Esophagus mucosa (tissue), 1 donor: ENCODE measurements at regions not wholly inside any gene's neighbourhood (a gene's known extent, or its start where the extent isn't known, plus 50 kb on each side); places are given as distances from the start of the nearest gene placed in this dataset.

Source experiments
- ATAC-seq: fragments of 200-7000 bp; cut with Tn5 transposase; one replicate; pipeline ENCODE4 v1.9.1; 2020
- donor health status: DM: yes; HTN: yes; CAD: no.

DNA sequence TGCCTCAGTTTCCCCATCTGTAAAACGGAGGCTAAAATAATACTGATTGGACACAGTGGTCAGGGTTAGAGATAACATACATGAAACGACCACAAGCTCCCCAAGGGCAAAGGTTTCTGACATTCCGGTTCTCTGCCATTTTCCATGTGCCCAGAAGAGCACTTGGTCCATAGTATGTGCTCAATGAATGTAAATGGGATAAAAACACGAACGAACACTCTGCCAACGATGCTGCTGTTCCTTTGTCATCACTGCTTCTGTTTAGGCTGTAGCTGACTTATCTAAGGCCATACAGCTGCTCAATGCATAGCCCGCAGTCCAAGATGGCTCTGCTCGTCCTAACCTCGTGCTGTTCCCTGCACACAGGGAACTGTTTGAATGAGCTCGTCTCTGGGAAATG is 102.0 kb downstream of the RMI2 start:
- ATAC-seq: no peak

DNA sequence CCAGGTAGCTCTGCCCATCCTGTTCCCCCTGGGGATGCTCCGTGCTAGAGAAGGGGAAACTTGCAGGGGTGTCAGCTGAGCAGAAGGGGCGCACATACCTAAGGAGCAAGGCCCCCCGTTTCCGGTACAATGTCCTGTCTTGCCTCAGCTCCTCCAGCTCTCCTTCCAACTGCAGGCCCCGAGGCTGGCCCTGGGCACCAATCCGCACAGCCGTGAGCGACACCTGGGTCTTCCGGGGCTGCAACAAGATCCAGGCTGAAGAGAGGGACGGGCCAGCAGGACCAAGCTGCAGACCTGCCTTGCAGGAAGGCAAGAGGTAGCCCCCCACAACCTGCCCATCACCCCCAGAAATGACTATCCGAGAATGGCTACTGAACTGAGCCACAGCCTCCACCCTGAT is 102.6 kb downstream of the RMI2 start:
- ATAC-seq: no peak

DNA sequence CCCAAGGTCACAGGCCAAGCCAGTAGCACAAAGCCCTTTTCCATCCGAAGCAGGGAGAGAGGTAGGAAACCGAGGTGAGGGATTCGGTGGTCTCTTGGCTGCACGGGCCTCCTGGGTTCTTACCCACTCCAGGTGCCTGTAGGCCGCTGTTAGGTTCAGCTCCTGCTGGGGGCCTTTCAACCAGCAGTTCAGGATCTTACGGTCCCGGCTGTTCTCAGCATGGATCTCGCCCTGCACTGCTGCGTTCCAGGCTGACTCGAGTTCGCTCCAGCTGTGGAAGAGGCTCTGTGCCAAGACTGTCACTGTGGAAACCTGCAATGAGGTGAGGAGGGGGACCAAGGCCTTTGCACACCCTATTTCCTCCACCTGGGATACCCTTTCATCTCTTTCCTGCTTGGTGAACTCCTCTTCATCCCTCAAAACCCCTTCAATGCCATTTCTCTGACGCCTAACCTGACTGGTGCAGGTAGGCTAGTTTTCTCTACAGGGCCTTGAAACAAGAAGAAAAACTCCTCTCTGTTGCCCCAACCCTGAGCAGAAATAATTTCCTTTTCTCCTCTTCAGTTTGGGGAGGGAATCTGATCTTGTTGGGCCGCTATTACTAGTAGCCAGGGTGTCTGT is 103.6 kb downstream of the RMI2 start:
- ATAC-seq: no peak

DNA sequence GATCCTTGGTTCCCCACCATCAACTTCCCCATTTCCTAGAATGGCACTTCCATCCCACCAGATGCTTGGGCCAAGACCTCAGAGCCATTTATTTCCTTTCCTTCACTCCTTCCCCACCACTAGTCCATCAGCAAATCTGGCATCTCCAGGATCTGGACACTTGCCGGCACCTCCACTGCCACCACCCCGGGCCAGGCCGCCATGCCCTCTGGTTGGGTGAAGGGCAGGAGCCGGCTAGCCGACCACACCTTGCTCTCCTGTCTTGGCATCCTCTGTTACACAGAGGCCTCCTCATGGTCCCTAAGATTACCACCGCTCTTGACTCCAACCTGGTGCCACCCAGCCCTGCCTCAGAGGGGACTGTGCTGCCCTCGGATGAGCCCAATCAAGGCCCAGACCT is 104.5 kb downstream of the RMI2 start:
- peak; percentile 17 for ATAC-seq

DNA sequence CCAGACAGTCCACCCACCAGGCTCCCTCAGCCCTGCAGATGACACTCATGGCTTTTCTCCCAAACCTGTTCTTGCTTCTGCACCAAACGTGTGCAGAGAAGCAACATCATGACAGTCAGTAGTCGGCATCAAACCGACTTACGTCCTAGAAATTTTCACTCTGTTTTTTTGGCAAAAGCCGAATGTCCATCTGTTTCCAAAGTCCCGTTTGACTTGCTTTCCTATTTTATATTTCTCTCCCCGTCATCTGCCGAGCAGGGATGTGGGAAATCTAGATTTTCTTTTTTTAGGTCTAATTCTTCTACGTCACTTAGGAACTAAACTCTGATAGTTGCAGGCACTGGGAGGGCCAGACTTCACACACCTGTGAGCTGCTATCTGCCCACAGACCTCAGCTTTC is 104.9 kb downstream of the RMI2 start:
- ATAC-seq: no peak

DNA sequence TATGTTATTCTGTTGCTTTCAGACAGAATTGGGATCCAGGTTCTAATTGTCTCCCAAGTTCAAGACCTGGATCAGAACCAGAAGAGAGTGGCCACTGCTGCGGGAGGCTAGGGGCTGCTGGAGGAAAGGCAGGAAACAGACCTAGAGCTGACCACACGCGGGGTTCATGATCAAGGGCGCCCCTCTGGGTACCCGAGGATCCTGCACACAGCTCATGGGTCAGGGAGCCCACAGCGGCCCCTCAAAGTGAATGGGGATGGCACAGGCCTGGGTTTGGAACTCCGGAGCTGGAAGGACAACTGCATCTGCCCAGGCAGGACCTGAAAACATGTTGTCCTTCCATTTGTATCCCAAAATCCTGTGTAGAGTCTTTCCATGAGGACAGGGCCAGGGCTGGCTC is 107.0 kb downstream of the RMI2 start:
- ATAC-seq: no peak

DNA sequence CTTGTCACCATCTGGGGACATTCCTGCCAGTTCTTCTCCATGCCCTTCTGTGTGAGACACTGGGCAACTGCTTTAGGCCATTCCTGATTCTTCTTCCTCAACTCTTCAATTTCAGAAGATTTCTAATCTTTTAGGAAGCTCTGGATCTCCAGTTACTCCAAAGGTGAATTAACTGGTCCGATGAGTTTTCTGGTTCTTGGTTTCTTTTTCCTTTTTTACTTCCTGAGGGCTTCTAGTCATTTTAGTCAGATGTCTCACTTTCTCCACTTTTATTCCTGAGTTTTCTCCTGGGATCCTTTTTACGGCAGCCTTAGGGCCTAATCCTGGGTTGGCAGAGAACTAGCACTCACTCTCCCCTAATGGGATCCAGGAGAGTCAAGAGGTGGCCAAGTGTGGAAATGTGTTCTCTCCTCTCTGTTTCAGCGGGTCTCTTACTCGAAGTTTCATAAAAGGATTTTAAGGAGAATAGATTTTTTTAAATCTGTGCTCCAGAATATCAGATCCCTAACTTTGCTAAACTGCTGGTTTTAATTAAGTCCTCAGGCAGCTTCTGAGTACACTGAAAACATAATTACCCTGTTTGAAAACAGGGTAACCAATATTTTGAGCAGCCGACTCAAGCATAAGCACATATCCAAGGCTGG is 107.6 kb downstream of the RMI2 start:
- ATAC-seq: no peak

DNA sequence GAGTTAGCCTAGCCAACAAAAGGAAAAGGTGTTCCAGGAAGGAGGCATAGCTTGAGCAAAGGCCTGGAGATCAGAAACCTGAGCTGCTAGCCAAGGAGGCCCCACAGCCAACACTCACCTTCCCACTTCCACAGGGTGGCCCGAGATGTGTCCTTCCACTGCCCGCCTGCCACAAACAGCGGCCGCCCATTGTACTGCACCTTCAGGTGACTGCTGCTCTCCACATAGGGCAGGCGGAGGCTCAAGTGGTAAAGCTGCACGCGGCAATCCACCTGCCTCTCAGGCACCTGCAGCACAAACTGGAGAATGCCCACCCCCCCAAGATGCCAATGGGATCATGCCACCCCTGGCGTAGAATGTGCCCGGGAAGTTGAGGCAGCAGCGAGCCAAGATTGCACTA is 111.5 kb downstream of the RMI2 start:
- no peak for ATAC-seq

DNA sequence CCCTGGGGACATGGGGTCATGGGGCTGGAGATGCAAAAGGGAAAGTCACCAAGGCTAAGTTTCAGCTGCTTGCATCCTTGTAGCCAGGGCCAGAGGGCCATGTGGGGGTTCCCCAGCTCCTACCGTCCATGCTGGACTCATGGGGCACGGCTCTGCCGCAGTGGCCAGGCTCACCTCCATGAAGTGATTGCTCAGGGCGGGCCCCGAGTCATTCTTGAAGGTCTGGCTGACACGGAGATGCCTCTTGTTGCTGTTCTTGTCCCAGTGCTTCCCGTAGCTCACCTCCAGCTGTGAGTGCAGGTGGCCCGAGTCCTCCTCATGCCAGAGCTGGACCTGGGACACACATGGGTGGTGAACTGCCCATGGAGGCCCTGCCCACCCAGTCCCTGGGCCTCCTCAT is 114.5 kb downstream of the RMI2 start:
- ATAC-seq: no peak

DNA sequence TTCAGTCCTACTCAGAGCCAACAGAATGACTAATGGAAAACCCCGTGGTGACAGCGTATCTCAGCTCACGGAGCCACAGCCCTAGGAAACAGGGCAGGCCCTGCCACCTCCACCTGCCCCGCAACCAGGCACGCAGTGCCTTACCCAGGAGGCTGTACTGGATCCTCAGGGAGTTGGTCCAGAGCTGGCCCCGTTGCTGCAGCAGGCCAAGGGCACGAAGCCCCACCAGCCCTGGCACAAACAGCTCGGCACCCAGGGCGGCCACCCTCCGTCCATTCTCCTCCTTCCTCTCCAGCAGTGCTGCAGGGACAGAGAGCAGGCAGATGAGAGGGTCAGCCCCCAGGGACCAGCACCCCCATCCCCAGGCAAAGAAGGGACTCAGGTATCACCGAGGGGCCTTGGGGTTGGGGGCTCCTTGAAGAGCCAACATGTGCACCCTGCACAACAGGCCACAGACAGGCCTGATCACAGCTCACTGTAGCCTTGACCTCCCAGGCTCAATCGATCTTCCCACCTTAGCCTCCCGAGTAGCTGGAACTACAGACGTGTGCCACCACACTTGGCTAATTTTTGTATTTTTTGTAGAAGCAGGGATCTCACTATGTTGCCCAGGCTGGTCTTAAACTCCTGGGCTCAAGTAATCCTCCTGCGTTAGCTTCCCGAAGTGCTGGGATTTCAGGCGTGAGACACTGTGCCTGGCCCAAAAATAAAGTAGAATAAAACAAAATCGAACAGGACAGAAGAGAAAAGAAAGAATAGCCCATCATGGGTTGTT is 115.7 kb downstream of the RMI2 start:
- no peak for ATAC-seq

DNA sequence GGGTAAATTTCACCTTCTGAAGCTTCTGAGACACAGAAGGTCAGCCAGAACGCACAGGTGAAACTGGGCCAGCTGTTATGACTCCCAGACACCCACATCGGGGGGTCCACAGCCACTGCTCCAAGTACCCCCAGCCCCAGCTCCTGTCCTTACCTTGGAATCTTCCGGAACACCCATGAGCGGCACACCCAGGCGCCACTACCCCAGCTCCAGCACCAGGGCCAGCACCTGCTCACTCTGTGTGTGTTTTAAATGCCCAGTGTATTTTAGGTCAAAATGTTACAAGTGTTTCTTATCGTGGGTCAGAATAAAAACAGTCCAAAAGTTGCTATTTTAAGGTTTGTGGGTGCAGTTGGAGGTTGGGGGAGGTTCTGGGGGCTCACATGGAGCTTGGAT is 116.3 kb downstream of the RMI2 start:
- ATAC-seq: no peak

DNA sequence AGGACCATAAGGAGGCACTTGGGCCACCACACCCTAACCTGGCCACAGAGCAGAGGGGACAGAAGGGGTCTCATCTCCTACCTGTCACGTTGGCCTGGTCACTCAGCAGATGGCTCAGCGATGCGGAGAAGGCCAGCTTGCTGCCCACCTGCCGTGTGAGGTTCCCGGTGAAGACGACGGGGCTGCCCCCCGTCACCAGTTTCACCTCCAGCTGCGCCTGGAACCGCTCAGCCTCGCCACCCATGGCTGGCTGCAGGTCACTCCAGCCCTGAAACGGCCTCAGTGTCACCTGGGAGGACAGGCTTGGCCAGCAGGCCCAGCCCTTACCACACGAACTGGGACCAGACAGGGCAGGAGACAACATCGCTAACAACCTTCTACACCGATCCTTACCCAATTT is 116.8 kb downstream of the RMI2 start:
- ATAC-seq: no peak

DNA sequence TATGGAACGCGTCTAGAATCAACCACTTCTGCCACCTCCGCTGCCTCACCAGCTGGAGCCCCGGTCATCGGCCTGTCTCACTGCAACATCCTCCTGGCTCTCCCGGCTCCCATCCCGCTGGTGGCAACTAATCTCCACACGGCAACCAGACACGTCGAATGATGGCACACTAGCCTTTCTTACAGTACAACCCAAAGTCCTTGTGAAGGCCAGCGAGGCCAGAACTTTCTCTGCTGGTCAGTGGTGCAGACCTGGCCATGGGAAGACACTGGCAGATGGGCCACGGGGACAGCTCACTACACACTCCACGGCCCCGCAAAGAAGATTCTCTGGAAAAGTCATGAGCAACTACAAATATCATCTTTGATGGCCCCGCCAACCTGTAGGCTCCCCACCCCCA is 117.6 kb downstream of the RMI2 start:
- no peak for ATAC-seq

DNA sequence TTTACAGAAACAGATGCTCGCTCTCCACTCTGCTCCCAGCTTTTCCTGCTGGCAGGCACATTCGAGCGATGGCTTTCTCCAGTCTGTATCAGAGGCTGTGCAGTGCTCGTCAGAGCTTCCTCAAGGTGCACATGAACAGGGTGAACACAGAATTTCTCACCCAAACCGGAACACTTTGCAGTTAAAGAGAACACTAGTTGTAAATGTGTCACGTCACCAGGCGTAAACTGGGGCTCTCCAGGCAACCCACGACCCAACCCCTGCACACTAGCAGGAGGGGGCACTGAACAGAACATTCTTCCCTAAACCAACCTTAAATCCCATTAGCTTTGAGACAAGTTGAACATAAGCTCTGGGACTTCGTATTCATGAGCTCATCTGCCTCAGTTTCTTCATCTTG is 119.0 kb downstream of the RMI2 start:
- ATAC-seq: no peak

DNA sequence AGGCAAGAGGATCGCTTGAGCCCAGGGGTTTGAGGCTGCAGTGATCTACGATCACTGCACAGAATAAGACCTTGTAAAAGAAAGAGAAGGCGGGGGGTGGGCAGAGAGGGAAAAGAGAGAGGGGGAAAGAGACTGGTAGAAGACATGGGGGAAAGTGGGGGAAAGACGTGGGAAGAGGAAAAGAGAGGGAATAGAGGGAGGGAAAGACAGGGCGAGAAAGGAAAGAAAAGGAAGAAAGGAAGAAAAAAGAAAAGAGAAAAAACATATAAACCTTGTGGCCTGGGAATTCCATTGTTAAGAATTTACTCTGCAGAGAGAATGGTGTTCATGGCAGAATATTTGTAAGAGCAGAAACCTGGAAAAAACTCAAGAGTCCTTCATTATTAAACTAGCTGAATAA is 120.4 kb downstream of the RMI2 start:
- no peak for ATAC-seq

DNA sequence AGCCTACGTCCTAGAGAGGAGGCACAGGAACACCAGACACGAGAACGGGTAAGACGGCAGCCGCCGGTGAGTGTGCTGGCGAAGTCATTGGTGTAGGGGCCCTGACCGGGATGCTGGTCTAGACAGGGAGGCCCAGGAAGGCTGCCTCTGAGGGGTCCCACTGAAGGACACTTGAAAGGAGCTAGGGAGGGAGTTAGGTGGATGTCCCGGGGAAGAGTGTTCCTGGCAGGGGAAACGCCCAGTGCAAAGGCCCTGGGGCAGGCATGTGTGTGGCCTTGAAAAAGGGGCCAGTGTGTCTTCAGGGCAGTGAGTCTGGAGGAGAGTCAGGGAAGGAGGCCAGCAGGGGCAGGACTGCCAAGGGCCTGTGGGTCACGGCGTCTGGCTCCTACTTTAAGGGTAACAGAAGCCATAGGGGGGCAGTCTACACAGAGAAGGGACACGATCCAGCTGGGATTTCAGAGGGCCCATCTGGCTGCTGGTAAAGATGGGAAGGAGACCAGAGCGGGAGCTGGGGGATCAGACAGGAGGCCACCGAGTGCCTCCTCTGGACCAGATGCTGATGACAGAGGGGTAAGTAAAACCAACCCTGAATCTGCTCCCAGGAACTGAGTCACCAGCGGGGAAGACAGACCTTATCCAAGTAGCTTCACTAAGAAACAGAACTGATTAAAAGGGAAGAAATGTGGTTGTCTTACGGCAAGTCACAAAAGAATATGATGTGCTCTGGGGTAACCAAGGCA is 115.9 kb downstream of the LITAF start:
- no peak for ATAC-seq

DNA sequence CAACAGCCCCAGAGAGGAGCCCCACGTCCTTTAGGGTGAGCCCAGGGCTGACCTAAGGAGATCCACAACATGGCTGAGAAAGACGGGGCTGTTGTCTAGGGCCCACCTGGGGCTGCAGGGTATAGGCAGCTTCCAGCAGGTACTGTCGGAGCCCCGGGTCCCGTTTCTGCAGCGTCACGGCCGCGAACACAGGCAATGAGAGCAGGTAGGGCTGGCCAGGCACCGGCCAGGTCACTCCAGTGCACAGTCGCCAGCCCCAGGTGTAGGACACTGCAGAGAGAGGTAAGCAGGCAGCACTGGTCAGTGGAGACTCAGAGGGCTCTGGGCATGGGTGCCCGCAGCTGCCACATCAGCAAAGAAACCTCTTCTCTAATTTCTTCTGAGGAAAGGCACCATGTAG is 115.2 kb downstream of the LITAF start:
- ATAC-seq: no peak

DNA sequence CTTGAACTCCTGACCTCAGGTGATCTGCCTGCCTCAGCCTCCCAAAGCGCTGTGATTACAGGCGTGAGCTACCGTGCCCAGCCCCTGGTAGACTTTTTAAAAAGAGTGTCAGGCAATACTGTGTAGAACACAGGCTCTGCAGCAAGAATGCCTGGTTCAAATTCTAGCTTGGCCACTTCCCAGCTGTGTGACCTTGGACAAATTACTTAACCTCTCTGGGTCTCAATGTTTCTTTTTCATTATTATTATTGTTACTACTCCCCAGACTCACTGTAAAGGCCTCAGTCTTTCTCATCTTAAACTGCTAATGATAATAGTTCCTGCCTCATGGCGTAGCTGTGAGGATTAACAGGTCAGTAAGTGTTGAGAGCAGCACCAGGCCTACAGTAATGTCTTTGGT is 114.3 kb downstream of the LITAF start:
- ATAC-seq: no peak

DNA sequence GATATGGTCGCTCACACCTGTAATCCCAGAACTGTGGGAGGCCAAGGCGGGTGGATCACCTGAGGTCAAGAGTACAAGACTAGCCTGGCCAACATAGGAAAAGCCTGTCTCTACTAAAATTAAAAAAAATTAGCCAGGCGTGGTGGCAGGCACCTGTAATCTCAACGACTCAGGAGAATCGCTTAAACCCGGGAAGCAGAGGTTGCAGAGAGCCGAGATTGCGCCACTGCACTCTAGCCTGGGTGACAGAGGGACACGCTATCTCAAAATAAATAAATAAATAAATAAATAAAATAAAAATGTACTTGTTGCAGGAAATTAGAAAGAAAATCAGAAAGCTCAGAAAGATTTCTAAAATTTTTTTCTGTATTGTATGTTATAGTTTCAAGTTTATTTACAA is 113.9 kb downstream of the LITAF start:
- no peak for ATAC-seq

DNA sequence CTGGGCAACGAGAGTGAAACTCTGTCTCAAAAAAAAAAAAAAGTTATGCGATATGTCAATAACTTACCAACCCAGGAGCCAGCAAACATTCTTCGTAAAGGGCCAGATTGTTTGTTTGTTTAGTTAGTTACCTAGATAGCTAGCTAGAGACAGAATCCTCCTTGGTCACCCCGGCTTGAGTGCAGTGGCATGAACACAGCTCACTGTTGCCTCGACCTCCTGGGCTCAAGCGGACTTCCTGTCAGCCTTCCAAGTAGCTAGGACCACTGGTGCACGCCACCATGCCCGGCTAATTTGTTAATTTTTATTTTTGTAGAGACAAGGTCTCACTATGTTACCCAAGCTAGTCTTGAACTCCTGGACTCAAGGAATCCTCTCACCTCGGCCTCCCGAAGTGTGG is 113.0 kb downstream of the LITAF start:
- no peak for ATAC-seq

DNA sequence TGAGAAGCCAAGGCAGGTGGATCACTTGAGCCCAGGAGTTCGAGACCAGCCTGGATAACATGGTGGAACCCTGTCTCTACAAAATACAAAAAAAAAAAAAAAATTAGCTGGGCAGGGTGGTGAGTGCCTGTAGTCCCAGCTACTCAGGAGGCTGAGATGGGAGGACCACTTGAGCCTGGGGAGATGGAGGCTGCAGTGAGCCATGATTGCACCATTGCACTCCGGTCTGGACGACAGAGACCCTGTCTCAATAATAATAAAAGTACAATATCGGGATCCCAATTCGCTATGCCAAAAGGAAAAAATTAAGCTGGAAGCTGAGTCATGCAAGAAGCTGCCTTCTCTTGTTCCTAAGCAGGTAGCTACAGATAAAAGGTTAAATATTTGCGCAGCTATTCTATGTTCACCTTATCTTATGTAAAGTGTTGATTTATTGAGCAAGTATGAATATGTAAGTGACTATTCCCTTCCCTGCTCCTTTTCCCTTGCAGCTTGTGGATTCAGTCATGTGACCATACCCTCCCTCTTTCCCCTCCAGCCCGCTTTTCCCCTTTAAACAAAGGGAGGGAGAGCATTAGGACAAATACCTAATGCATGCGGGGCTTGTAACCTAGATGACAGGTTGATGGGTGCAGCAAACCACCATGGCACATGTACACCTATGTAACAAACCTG is 112.0 kb downstream of the LITAF start:
- ATAC-seq: no peak

DNA sequence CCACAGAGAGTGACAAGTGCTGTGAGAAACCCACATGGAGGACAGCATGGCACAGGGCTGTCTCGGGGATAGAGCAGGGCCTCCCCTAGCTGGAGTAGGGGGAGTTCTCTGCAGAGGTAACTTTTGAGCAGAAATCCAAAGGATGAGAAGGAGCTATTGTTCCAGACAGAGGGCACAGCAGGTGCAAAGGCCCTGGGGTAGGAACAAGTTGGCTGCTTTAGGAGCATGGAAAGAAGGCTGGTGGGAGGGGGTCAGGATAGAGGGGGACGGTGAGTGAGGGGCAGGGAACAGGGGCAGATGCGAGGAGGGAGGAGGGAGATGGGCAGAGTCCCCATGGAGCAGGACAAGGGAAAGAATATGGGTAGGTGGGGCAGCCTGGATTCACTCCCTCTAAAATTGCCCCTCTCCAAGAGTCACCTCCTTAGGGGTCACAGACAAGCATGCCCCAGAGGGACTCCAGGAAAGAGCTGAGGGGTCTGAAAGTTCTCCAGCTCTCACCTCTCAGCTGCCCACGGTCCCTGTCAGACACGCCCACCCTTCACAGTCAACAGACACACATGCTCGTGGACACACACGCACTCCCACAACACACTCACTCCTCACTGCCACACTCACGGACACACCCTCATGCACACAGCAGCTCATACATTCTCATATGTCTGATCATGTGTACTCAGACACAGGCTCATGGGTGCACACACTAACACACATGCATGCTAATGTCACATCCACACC is 110.7 kb downstream of the LITAF start:
- ATAC-seq: no peak
